ENCODE measurements at regions not wholly inside any gene's neighbourhood (a gene's known extent, or its start where the extent isn't known, plus 50 kb on each side); places are given as distances from the start of the nearest gene placed in this dataset.

DNA sequence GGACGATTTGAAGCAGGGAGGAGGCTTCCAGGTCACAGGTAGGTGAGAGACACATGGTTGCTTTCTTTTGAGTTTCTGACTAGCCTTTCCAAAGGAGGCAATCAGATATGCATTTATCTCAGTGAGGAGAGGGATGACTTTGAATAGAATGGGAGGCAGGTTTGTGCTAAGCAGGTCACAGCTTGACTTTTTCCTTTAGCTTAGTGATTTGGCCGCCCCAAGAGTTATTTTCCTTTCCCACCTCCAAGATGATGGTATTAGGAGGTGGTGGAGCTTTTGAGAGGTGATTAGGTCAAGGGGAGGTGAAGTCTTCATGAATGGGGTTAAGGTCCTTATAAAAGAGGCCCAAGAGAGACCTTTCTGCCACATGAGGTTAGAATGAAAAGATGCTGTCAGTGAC lies 443.7 kb downstream of the TYW1 start:
- H3K4me3 ChIP-seq (ENCODE audit: low read length) = no peak overlapping the region
- peaks cover 6% of the 10 kb centered on the region for H3K9me3 ChIP-seq (ENCODE audit: control insufficient read depth, insufficient read depth, low read length)
- no peaks in the 10 kb centered on the region for H3K4me1 ChIP-seq (ENCODE audit: control insufficient read depth, insufficient read depth, low read length)
- DNase-seq (ENCODE audit: low read depth, low spot score) = no peak
- H3K27ac ChIP-seq (ENCODE audit: low read length) = no peak overlapping the region
- no peaks in the 10 kb centered on the region for H3K27me3 ChIP-seq (ENCODE audit: control insufficient read depth, insufficient read depth, low read length)
- no peaks in the 10 kb centered on the region for H3K36me3 ChIP-seq (ENCODE audit: control insufficient read depth, insufficient read depth, low read length)
- whole genome bisulfite sequencing (ENCODE audit: insufficient coverage, insufficient read length) = no CpG with 5 or more reads among the region's 2 CpGs

DNA sequence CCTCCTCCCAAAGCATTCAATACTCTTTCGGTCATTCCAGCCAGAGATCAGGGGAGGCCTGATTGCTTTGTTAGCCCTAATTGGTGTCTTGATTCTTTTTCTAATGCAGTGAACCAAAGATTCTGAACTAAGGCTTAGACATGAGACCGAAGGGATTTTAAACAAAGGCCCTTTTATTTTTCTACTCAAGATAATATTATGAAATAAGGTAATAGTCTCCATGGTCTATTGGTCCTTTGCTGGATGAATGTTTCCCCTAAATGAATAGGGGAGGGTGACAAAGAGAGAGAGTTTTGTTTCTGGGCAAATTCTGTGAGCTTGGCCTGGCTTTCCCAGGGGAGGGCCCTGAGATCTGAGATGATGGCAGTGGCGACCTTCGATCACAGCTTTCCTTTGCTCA lies 449.1 kb downstream of the TYW1 start:
- H3K36me3 ChIP-seq (ENCODE audit: control insufficient read depth, insufficient read depth, low read length) = no peaks in the 10 kb centered on the region

DNA sequence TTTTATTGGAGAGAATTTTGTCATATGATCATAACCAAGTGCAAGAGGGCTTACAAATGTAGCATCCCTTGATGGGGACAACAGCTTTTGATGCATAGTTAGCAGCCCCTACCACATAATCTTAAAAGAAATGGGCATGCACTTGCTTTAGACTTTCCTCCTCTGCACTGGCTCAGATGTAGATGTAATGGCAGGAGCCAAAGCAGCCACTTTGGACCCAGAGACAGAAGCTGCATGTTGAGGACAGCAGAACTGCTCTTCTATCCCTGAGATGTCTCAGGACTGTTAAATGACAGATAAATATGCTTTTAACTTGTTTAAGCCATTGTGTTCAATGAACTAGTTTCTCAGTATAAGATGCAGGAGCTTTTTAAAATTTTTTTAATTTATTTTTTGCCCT lies 450.7 kb downstream of the TYW1 start:
- H3K27ac ChIP-seq (ENCODE audit: low read length) = no peak overlapping the region
- H3K4me3 ChIP-seq (ENCODE audit: low read length) = no peak overlapping the region
- no peaks in the 10 kb centered on the region for H3K4me1 ChIP-seq (ENCODE audit: control insufficient read depth, insufficient read depth, low read length)
- no peak for DNase-seq (ENCODE audit: low read depth, low spot score)
- peaks cover 10% of the 10 kb centered on the region for H3K9me3 ChIP-seq (ENCODE audit: control insufficient read depth, insufficient read depth, low read length)
- no peaks in the 10 kb centered on the region for H3K27me3 ChIP-seq (ENCODE audit: control insufficient read depth, insufficient read depth, low read length)
- no peaks in the 10 kb centered on the region for H3K36me3 ChIP-seq (ENCODE audit: control insufficient read depth, insufficient read depth, low read length)

More for the DNA sequence above, 449.1 kb downstream of the TYW1 start:
- H3K4me3 ChIP-seq (ENCODE audit: low read length) = no peak overlapping the region
- H3K27ac ChIP-seq (ENCODE audit: low read length) = no peak overlapping the region
- peaks cover 6% of the 10 kb centered on the region for H3K9me3 ChIP-seq (ENCODE audit: control insufficient read depth, insufficient read depth, low read length)
- WGBS (ENCODE audit: insufficient coverage, insufficient read length) = no CpG with 5 or more reads among the region's 4 CpGs
- H3K27me3 ChIP-seq (ENCODE audit: control insufficient read depth, insufficient read depth, low read length) = no peaks in the 10 kb centered on the region
- no peak for DNase-seq (ENCODE audit: low read depth, low spot score)
- no peaks in the 10 kb centered on the region for H3K4me1 ChIP-seq (ENCODE audit: control insufficient read depth, insufficient read depth, low read length)

DNA sequence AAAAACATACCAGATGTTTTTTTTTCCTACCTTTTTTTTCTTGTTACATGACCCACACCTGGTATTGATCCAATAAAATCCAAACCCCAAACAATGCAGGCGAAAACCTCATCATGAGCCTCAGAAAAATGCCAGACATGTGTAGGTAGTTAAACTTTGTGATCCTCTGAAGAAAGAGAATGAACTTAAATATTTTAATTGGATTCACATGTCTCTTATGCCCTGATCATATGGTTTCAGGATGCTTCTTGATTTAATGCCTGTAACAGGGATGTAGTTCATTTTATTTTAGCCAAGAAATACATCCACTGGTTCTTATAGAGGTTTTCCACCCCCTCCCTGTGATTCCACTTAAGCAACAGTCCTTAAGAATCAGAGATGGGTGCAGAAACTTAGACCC lies 451.6 kb downstream of the TYW1 start:
- no peak for DNase-seq (ENCODE audit: low read depth, low spot score)
- no peaks in the 10 kb centered on the region for H3K27me3 ChIP-seq (ENCODE audit: control insufficient read depth, insufficient read depth, low read length)
- WGBS (ENCODE audit: insufficient coverage, insufficient read length) = no CpG with 5 or more reads among the region's 1 CpG
- no peaks in the 10 kb centered on the region for H3K4me1 ChIP-seq (ENCODE audit: control insufficient read depth, insufficient read depth, low read length)
- H3K4me3 ChIP-seq (ENCODE audit: low read length) = no peak overlapping the region
- H3K27ac ChIP-seq (ENCODE audit: low read length) = no peak overlapping the region
- peaks cover 11% of the 10 kb centered on the region for H3K9me3 ChIP-seq (ENCODE audit: control insufficient read depth, insufficient read depth, low read length)
- no peaks in the 10 kb centered on the region for H3K36me3 ChIP-seq (ENCODE audit: control insufficient read depth, insufficient read depth, low read length)

DNA sequence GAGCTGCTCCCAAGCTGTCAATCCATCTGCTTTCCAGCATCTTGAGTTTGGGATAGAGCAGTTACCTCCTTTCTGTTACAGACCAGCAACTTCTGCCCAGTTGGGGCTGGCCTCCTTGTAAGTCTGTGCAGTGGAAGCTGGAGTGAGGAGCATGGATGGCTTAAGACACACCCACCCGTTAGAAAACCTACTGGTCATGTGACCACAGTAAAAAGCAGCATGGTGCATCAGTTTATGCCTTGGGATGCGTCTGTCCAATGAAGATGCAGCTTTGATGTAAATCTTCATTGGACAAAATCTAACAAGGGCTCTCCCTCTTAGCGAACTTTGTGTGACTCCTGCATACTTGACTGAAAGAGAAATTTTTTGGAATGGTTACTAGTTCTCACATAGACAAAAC lies 453.5 kb downstream of the TYW1 start:
- no CpG with 5 or more reads among the region's 3 CpGs for WGBS (ENCODE audit: insufficient coverage, insufficient read length)
- no peak for DNase-seq (ENCODE audit: low read depth, low spot score)

DNA sequence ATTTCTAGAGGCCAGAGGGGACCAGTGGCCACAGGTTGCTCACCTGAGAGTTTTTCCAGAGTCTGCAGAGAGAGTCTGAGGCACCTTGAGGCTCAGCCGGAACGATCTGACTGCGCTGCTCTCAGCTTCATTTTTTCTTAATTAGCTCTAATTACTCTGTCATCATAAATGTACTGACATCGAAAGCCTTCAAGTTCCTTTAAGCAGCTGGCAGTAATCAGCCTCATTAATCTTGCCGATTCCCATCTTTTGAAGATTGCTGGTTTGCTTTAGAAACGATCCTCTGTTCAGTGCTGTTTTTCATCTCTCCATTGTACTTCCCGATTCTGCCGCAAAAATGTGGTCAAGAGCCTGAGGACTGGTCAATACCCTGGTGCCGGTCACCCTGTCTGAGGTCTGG lies 454.7 kb downstream of the TYW1 start:
- H3K36me3 ChIP-seq (ENCODE audit: control insufficient read depth, insufficient read depth, low read length) = no peaks in the 10 kb centered on the region
- no peaks in the 10 kb centered on the region for H3K4me1 ChIP-seq (ENCODE audit: control insufficient read depth, insufficient read depth, low read length)
- H3K27me3 ChIP-seq (ENCODE audit: control insufficient read depth, insufficient read depth, low read length) = no peaks in the 10 kb centered on the region
- no CpG with 5 or more reads among the region's 9 CpGs for WGBS (ENCODE audit: insufficient coverage, insufficient read length)
- DNase-seq (ENCODE audit: low read depth, low spot score) = no peak
- peaks cover 16% of the 10 kb centered on the region for H3K9me3 ChIP-seq (ENCODE audit: control insufficient read depth, insufficient read depth, low read length)
- H3K4me3 ChIP-seq (ENCODE audit: low read length) = no peak overlapping the region
- H3K27ac ChIP-seq (ENCODE audit: low read length) = no peak overlapping the region

More for the DNA sequence above, 453.5 kb downstream of the TYW1 start:
- Histone ChIP-seq H3K4me1 (ENCODE audit: control insufficient read depth, insufficient read depth, low read length) (no peaks in the 10 kb centered on the region), H3K27me3 (ENCODE audit: control insufficient read depth, insufficient read depth, low read length) (no peaks in the 10 kb centered on the region), H3K36me3 (ENCODE audit: control insufficient read depth, insufficient read depth, low read length) (no peaks in the 10 kb centered on the region), H3K27ac (ENCODE audit: low read length) (no peak overlapping the region), H3K4me3 (ENCODE audit: low read length) (no peak overlapping the region), H3K9me3 (ENCODE audit: control insufficient read depth, insufficient read depth, low read length) (peaks cover 15% of the 10 kb centered on the region)

DNA sequence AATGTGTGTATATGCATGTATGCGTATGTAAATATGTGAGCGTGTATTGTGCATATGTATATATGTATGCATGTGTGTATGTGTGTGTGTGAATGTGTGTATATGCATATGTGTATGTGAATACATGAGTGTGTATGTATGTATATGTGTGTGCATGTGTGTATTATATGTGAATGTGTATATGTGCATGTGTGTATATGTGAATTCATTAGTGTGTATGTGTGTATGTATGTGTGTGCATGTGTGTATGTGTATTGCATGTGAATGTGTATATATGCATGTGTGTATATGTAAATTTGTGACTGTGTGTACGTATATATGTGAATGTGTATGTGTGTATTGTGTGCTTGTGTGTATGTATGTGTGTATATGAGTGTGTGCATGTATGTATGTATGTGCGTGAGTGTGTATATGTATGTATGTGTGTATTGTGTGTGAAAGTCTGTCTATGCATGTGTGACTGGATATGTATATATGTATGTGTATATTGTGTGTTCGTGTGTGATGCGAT lies 455.9 kb downstream of the TYW1 start:
- Histone ChIP-seq H3K9me3 (ENCODE audit: control insufficient read depth, insufficient read depth, low read length) (peaks cover 18% of the 10 kb centered on the region), H3K36me3 (ENCODE audit: control insufficient read depth, insufficient read depth, low read length) (no peaks in the 10 kb centered on the region), H3K27me3 (ENCODE audit: control insufficient read depth, insufficient read depth, low read length) (no peaks in the 10 kb centered on the region), H3K4me3 (ENCODE audit: low read length) (no peak overlapping the region), H3K4me1 (ENCODE audit: control insufficient read depth, insufficient read depth, low read length) (no peaks in the 10 kb centered on the region), H3K27ac (ENCODE audit: low read length) (no peak overlapping the region)
- DNase-seq (ENCODE audit: low read depth, low spot score) = no peak
- 100% methylated on average over 6 of the region's 6 CpGs for WGBS (ENCODE audit: insufficient coverage, insufficient read length)

DNA sequence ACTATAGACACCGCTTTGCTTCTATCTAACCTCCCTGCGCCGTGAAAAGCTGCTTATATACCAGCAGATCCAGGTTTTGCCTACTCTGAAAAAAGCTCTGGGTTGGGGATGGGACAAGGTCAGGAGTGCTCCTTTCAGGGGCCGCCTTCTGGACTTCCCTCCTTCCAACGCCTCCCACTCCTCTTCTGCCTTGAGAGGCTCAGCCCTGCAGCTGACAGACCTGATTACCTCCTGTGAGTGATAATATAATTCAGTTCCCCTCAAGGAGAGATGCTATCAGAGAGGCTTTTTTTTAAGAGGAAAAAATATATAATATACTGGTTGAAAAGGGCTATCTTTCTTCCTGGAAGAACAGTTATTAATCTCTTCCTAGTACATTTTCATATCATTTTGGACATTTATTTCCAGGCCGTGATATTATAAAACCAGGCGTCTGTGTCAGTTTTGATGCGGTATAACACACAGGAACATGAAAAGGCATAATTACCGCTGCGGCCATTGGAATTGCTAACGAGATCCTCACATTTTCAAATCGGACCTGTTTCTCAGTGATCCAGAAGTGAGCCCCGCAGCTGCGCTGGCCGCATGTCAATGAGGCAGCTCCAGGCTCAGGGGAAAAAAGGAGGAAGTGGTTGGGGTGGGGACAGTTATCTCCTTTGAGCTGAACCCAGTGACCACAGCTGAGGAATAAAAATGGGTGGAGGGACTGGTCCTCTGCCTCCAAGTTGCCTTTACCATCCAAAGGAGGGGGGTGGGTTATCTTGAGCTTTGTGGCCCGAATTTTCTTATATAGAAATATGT lies 457.1 kb downstream of the TYW1 start:
- DNase-seq (ENCODE audit: low read depth, low spot score) = no peak
- WGBS (ENCODE audit: insufficient coverage, insufficient read length) = no CpG with 5 or more reads among the region's 16 CpGs
- Histone ChIP-seq H3K27ac (ENCODE audit: low read length) (no peak overlapping the region), H3K36me3 (ENCODE audit: control insufficient read depth, insufficient read depth, low read length) (no peaks in the 10 kb centered on the region), H3K27me3 (ENCODE audit: control insufficient read depth, insufficient read depth, low read length) (no peaks in the 10 kb centered on the region), H3K9me3 (ENCODE audit: control insufficient read depth, insufficient read depth, low read length) (peaks cover 17% of the 10 kb centered on the region), H3K4me1 (ENCODE audit: control insufficient read depth, insufficient read depth, low read length) (no peaks in the 10 kb centered on the region), H3K4me3 (ENCODE audit: low read length) (no peak overlapping the region)

DNA sequence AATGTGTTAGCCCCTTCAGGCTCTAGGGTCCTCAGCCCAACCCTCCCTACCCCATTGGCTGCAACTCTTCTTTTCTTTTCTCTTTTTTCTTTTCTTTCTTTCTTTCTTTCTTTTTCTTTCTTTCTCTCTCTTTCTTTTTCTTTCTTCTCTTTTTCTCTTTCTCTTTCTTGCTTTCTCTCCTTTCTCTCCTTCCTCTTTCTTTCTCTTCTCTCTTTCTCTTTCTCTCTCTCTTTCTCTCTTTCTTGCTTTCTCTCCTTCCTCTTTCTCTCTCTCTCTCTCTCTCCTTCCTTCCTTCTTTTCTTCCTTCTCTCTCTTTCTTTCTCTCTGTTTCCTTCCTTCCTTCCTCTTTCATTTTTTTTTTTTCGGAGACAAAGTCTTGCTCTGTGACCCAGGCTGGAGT lies 458.9 kb downstream of the TYW1 start:
- Histone ChIP-seq H3K27me3 (ENCODE audit: control insufficient read depth, insufficient read depth, low read length) (no peaks in the 10 kb centered on the region), H3K27ac (ENCODE audit: low read length) (no peak overlapping the region), H3K4me3 (ENCODE audit: low read length) (no peak overlapping the region), H3K4me1 (ENCODE audit: control insufficient read depth, insufficient read depth, low read length) (no peaks in the 10 kb centered on the region), H3K36me3 (ENCODE audit: control insufficient read depth, insufficient read depth, low read length) (no peaks in the 10 kb centered on the region), H3K9me3 (ENCODE audit: control insufficient read depth, insufficient read depth, low read length) (peaks cover 16% of the 10 kb centered on the region)
- no peak for DNase-seq (ENCODE audit: low read depth, low spot score)
- no CpG with 5 or more reads among the region's 1 CpG for WGBS (ENCODE audit: insufficient coverage, insufficient read length)

DNA sequence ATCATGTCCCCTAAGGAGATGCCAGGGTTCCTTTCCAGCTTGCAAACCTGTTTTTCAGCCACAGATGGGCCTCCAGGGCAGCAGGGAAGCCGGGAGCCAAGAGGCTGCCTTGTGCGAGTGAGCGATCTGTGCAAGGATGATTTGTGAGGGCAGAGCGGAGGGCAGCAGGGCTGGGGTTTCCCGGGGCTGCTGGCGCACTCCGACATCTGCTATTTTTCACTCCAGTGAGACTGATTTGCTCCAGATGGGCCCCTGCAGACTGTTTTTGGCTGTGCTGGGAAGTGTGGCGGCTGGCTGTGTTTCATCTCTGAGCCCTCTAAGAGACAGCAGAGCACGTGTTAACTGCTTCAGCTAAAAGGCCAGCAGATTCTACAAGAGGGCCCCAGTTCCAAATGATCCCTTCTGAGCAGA lies 466.2 kb downstream of the TYW1 start:
- Histone ChIP-seq H3K9me3 (ENCODE audit: control insufficient read depth, insufficient read depth, low read length) (peaks cover 18% of the 10 kb centered on the region), H3K4me3 (ENCODE audit: low read length) (no peak overlapping the region), H3K27ac (ENCODE audit: low read length) (no peak overlapping the region), H3K4me1 (ENCODE audit: control insufficient read depth, insufficient read depth, low read length) (no peaks in the 10 kb centered on the region), H3K36me3 (ENCODE audit: control insufficient read depth, insufficient read depth, low read length) (no peaks in the 10 kb centered on the region), H3K27me3 (ENCODE audit: control insufficient read depth, insufficient read depth, low read length) (no peaks in the 10 kb centered on the region)
- no CpG with 5 or more reads among the region's 9 CpGs for WGBS (ENCODE audit: insufficient coverage, insufficient read length)
- no peak for DNase-seq (ENCODE audit: low read depth, low spot score)

DNA sequence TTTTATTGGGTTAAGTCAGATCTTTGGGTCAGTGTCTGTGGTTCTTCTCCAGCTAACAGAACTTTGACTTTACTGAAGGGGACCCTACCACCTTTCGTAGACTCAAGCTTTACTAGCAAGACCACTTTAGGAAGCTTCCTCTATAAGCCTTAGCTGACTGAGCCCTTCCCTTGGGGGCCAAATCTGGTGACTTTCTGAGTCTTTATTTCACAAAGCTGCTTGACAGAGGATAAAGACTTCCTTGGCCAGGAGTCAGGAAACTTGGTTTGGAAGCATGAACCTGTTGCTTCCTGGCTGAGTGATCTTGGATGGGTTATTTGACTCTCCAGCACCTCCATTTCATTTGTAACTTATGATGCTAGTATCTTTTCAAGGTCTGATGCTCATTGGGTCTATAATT lies 466.7 kb downstream of the TYW1 start:
- Histone ChIP-seq H3K36me3 (ENCODE audit: control insufficient read depth, insufficient read depth, low read length) (no peaks in the 10 kb centered on the region), H3K4me3 (ENCODE audit: low read length) (no peak overlapping the region), H3K4me1 (ENCODE audit: control insufficient read depth, insufficient read depth, low read length) (no peaks in the 10 kb centered on the region), H3K27ac (ENCODE audit: low read length) (no peak overlapping the region), H3K27me3 (ENCODE audit: control insufficient read depth, insufficient read depth, low read length) (no peaks in the 10 kb centered on the region), H3K9me3 (ENCODE audit: control insufficient read depth, insufficient read depth, low read length) (peaks cover 19% of the 10 kb centered on the region)
- no CpG with 5 or more reads among the region's 1 CpG for WGBS (ENCODE audit: insufficient coverage, insufficient read length)
- no peak for DNase-seq (ENCODE audit: low read depth, low spot score)

Measured in iPS DF 6.9 (cell line).